ENCODE measurements at regions not wholly inside any gene's neighbourhood (a gene's known extent, or its start where the extent isn't known, plus 50 kb on each side); places are given as distances from the start of the nearest gene placed in this dataset.
"Not testable (repeated sequence)": the region's sequence is repeated elsewhere in the genome, so short reads cannot be mapped to it uniquely, and the experiment has no call there.

DNA sequence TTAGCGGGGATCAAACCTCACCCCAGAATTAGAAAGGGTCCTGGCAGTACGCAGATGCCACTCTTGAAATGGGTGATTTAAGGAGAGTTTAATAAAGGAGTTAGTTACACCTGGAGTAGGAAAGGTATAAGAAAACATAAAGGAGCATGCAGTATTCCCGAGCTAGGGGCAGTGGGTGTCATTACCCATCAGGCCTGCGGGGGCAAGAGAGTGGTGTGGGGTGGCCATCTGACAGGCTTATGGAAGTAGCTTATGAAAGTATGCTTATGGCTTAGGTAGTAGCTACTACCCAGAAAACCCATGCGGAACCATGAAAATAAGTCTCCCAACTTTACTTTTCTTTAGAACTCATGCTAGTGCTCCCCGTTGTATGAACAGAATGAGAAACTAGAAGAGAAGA is 568.9 kb upstream of the ACVR2A start:
- Histone ChIP-seq H3K9me3 (no peaks in the 10 kb centered on the region), H3K4me3 (ENCODE audit: low read depth in 1 of 2, low read length in 1 of 2) (no peak overlapping the region), H3K36me3 (no peaks in the 10 kb centered on the region), H3K4me1 (ENCODE audit: control insufficient read depth in 1 of 2, insufficient read depth in 1 of 2, low read depth in 1 of 2, low read length in 1 of 2) (no peaks in the 10 kb centered on the region), H3K27me3 (no peaks in the 10 kb centered on the region), H3K27ac (no peak overlapping the region)
- TF ChIP-seq, protein P1, sequence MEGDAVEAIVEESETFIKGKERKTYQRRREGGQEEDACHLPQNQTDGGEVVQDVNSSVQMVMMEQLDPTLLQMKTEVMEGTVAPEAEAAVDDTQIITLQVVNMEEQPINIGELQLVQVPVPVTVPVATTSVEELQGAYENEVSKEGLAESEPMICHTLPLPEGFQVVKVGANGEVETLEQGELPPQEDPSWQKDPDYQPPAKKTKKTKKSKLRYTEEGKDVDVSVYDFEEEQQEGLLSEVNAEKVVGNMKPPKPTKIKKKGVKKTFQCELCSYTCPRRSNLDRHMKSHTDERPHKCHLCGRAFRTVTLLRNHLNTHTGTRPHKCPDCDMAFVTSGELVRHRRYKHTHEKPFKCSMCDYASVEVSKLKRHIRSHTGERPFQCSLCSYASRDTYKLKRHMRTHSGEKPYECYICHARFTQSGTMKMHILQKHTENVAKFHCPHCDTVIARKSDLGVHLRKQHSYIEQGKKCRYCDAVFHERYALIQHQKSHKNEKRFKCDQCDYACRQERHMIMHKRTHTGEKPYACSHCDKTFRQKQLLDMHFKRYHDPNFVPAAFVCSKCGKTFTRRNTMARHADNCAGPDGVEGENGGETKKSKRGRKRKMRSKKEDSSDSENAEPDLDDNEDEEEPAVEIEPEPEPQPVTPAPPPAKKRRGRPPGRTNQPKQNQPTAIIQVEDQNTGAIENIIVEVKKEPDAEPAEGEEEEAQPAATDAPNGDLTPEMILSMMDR (IDR thresholded peaks at IDR 0.05), result no peak

DNA sequence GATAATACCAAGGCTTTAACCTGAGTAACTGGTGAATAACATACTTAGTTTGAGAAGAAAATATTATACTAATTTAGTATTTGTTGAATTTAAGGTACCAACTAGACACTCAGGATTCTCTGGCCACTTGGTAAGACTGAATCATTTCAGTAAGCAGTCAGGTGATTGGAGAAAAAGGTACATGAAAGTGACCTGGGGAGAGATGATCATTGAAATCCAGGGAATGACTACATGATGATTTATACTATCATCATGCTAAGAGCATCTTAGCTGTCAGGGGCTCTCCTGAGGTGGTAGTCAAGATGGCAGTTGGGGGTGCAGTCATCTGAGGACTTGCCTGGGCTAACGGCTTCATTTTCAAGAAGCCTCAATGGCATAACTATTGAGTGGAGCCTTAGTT is 571.2 kb upstream of the ACVR2A start:
- TF ChIP-seq, protein P1 (IDR thresholded peaks at IDR 0.05), result no peak
- Histone ChIP-seq H3K4me3 (ENCODE audit: low read depth in 1 of 2, low read length in 1 of 2) (no peak overlapping the region), H3K27ac (no peak overlapping the region), H3K9me3 (no peaks in the 10 kb centered on the region), H3K27me3 (no peaks in the 10 kb centered on the region), H3K4me1 (ENCODE audit: control insufficient read depth in 1 of 2, insufficient read depth in 1 of 2, low read depth in 1 of 2, low read length in 1 of 2) (no peaks in the 10 kb centered on the region), H3K36me3 (no peaks in the 10 kb centered on the region)

DNA sequence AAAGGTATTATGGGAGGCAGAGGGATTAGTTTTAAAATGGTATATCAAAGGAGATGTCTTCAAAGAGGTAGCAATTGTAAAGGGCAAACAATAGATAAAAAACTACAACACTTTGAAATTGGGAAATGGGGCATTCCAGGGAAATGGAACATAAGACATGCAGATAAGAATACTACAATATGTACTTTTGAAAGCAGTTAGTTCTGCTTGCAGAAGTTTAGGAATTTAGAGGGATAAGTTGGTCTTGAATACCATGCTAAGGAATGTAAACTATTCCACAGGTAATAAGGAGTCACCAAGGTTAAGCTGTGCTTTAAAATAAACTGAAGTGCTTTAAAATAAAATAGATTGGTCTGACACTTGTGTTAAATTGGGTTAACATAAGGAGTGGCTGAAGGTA is 571.7 kb upstream of the ACVR2A start:
- Histone ChIP-seq H3K36me3 (no peaks in the 10 kb centered on the region), H3K4me3 (ENCODE audit: low read depth in 1 of 2, low read length in 1 of 2) (no peak overlapping the region), H3K9me3 (no peaks in the 10 kb centered on the region), H3K4me1 (ENCODE audit: control insufficient read depth in 1 of 2, insufficient read depth in 1 of 2, low read depth in 1 of 2, low read length in 1 of 2) (no peaks in the 10 kb centered on the region), H3K27me3 (no peaks in the 10 kb centered on the region), H3K27ac (no peak overlapping the region)
- TF ChIP-seq, protein P1 (IDR thresholded peaks at IDR 0.05), result no peak

DNA sequence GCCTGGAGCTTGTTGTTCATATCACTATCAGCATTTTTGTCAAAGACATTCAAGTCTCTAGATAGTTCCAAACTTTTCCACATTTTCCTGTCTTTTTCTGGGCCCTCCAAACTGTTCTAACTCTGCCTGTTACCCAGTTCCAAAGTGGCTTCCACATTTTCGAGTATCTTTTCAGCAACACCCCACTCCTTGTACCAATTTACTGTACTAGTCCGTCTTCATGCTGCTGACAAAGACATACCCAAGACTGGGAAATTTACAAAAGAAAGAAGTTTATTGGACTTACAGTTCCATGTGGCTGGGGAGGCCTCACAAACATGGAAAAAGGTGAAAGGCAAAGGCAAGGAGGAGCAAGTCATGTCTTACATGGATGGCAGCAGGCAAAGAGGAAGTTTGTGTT is 575.2 kb upstream of the ACVR2A start:
- H3K4me1 ChIP-seq (ENCODE audit: control insufficient read depth in 1 of 2, insufficient read depth in 1 of 2, low read depth in 1 of 2, low read length in 1 of 2); H3K9me3 ChIP-seq; H3K27ac ChIP-seq; H3K4me3 ChIP-seq (ENCODE audit: low read depth in 1 of 2, low read length in 1 of 2); H3K27me3 ChIP-seq; H3K36me3 ChIP-seq: not testable (repeated sequence)

DNA sequence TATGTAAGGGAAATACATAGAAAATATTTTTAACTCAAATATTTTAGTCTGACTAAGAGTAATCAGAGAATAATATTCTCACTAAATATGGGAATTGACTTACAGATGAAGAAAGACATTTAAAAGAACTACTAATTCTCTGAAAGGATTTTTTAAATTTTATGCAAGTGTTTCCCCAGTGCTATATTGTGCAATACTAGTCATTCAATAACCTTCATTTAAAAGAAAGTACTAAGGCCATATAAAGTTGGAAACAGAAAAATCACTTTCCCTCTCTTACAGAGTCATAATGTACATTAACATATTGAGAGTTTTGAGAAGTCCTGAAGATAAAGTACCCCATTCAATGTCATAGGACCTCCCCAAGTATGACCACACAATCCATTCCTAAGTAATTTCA is 584.6 kb upstream of the ACVR2A start:
- TF ChIP-seq, protein P1 (IDR thresholded peaks at IDR 0.05), result no peak
- H3K27ac ChIP-seq, result no peak overlapping the region
- no peaks in the 10 kb centered on the region for H3K9me3 ChIP-seq
- H3K4me1 ChIP-seq (ENCODE audit: control insufficient read depth in 1 of 2, insufficient read depth in 1 of 2, low read depth in 1 of 2, low read length in 1 of 2), result no peaks in the 10 kb centered on the region
- no peaks in the 10 kb centered on the region for H3K27me3 ChIP-seq
- H3K4me3 ChIP-seq (ENCODE audit: low read depth in 1 of 2, low read length in 1 of 2), result no peak overlapping the region
- H3K36me3 ChIP-seq, result no peaks in the 10 kb centered on the region

DNA sequence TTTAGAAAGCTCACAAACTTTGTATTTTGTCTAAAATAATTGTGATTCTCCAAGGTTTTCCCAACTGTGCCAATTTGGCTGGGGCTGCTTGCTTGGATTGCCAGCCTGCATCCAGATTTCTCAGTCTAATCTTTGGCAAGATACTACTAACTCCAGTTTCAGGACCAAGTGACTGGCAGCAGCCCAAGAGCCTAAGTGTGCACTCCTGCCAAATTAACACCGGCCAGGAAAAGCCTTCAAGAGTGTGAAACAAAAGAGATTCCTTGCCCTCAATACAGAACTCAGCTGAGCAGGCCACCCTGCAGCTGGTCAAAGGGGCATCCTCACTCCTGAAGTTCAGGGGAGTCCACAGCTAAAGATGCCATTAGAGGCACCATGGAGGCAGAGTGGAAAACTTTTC is 589.0 kb upstream of the ACVR2A start:
- no peak overlapping the region for H3K27ac ChIP-seq
- no peaks in the 10 kb centered on the region for H3K36me3 ChIP-seq
- TF ChIP-seq, protein P1 (IDR thresholded peaks at IDR 0.05), result no peak
- H3K4me3 ChIP-seq (ENCODE audit: low read depth in 1 of 2, low read length in 1 of 2), result no peak overlapping the region
- no peaks in the 10 kb centered on the region for H3K27me3 ChIP-seq
- no peaks in the 10 kb centered on the region for H3K4me1 ChIP-seq (ENCODE audit: control insufficient read depth in 1 of 2, insufficient read depth in 1 of 2, low read depth in 1 of 2, low read length in 1 of 2)
- no peaks in the 10 kb centered on the region for H3K9me3 ChIP-seq

All from neutrophil (primary cell).